HG03558 (cell line): ENCODE measurements at regions not wholly inside any gene's neighbourhood (a gene's known extent, or its start where the extent isn't known, plus 50 kb on each side); places are given as distances from the start of the nearest gene placed in this dataset.
A peak's percentile ranks its signal among the peaks of the same experiment; 100 is the strongest.
"Not testable (repeated sequence)": the region's sequence is repeated elsewhere in the genome, so short reads cannot be mapped to it uniquely, and the experiment has no call there.

Experiments used
- ATAC-seq: cut with Tn5 transposase; IDR thresholded peaks from one replicate; pipeline ENCODE4 v1.9.1; 2021; ENCODE audit warnings: moderate number of reproducible peaks; ENCODE audit not compliant: unreplicated experiment; ENCODE audit errors: extremely low read depth

GRCh38 chr5:173667702-173668101, 51.3 kb upstream of the BOD1 start:
- no peak for ATAC-seq

- ATAC-seq, result no peak
Observed at GRCh38 chr5:173668245-173668800, 51.9 kb upstream of the BOD1 start.

- no peak for ATAC-seq
Observed at GRCh38 chr5:173668910-173669309, 52.5 kb upstream of the BOD1 start.

- no peak for ATAC-seq
Observed at GRCh38 chr5:173669483-173669882, 53.0 kb upstream of the BOD1 start.

GRCh38 chr5:173670130-173670651, 53.7 kb upstream of the BOD1 start:
- ATAC-seq, result no peak

- no peak for ATAC-seq
Observed at GRCh38 chr5:173670791-173671120, 54.3 kb upstream of the BOD1 start.

- no peak for ATAC-seq
Observed at GRCh38 chr5:173671121-173671949, 54.9 kb upstream of the BOD1 start.

- ATAC-seq, result no peak
Observed at GRCh38 chr5:173672166-173672565, 55.7 kb upstream of the BOD1 start.

- ATAC-seq, result no peak
Observed at GRCh38 chr5:173672891-173673290, 56.4 kb upstream of the BOD1 start.

- no peak for ATAC-seq
Observed at GRCh38 chr5:173673295-173674101, 57.0 kb upstream of the BOD1 start.

GRCh38 chr5:173675287-173675996, 59.0 kb upstream of the BOD1 start:
- ATAC-seq, result no peak

- ATAC-seq, result no peak
Observed at GRCh38 chr5:173676375-173676774, 59.9 kb upstream of the BOD1 start.

- no peak for ATAC-seq
Observed at GRCh38 chr5:173677125-173677672, 60.7 kb upstream of the BOD1 start.

GRCh38 chr5:173679909-173680630, 63.6 kb upstream of the BOD1 start:
- peak; percentile 39 for ATAC-seq

GRCh38 chr5:173680660-173681242, 64.3 kb upstream of the BOD1 start:
- ATAC-seq, result peak; percentile 47

GRCh38 chr5:173682313-173682712, 65.9 kb upstream of the BOD1 start:
- ATAC-seq, result no peak

GRCh38 chr5:173684535-173684934, 68.1 kb upstream of the BOD1 start:
- ATAC-seq, result not testable (repeated sequence)

GRCh38 chr5:173686950-173687349, 70.5 kb upstream of the BOD1 start:
- ATAC-seq, result no peak

- ATAC-seq, result no peak
Observed at GRCh38 chr5:173688703-173689102, 72.3 kb upstream of the BOD1 start.
